Mesothelial cell of epicardium (in vitro differentiated cells): ENCODE measurements at regions not wholly inside any gene's neighbourhood (a gene's known extent, or its start where the extent isn't known, plus 50 kb on each side); places are given as distances from the start of the nearest gene placed in this dataset.

Source experiments
- DNase-seq, 2 experiments: peaks; one replicate each; pipeline ENCODE4 v3.0.0; 2021; ENCODE audit warnings: low spot score in 2 of 2; ENCODE audit not compliant: unreplicated experiment in 2 of 2
- H3K27ac Mint-ChIP-seq: 2 replicates; pipeline ENCODE4 v1.8.0; 2021; ENCODE audit warnings: mixed read lengths
- H3K27me3 Mint-ChIP-seq: 2 replicates; pipeline ENCODE4 v1.8.0; 2021; ENCODE audit warnings: low read depth, mixed read lengths
- H3K36me3 Mint-ChIP-seq: 2 replicates; pipeline ENCODE4 v1.8.0; 2021; ENCODE audit warnings: mixed read lengths
- H3K4me1 Mint-ChIP-seq: 2 replicates; pipeline ENCODE4 v1.8.0; 2021; ENCODE audit warnings: mixed read lengths
- H3K4me3 Mint-ChIP-seq: 2 replicates; pipeline ENCODE4 v1.8.0; 2021; ENCODE audit warnings: mild to moderate bottlenecking, moderate library complexity, mixed read lengths
- H3K9me3 Mint-ChIP-seq: 2 replicates; pipeline ENCODE4 v1.8.0; 2021; ENCODE audit warnings: mixed read lengths
- TF ChIP-seq, protein P1 (sequence below): fragments of 200-600 bp; sonication (generic); IDR thresholded peaks from one replicate; pipeline ENCODE4 v1.5.0; 2021; ENCODE audit warnings: antibody characterized with exemption; ENCODE audit not compliant: unreplicated experiment

DNA sequence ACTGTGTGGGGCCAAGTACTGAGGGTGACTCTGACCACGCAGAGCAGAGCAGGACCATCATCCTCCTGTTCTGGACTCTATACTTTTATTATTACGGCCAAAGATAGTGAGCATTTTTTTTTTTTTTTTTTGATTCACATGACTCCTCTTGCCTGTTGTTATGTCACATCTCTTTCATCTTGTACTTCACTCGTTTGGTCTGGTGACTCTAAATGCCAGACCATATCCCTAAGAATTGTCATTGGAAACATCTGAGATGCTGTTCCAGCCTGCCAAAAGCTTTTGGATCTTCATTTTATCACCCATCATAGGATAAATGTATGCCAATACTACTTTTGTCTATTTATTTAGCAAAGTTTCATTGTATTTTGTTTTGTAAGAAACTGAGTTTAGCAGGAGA, 168.2 kb upstream of the RAI14 start:
- H3K27ac Mint-ChIP-seq: peak overlapping the region; percentile 19
- no peak for DNase-seq

DNA sequence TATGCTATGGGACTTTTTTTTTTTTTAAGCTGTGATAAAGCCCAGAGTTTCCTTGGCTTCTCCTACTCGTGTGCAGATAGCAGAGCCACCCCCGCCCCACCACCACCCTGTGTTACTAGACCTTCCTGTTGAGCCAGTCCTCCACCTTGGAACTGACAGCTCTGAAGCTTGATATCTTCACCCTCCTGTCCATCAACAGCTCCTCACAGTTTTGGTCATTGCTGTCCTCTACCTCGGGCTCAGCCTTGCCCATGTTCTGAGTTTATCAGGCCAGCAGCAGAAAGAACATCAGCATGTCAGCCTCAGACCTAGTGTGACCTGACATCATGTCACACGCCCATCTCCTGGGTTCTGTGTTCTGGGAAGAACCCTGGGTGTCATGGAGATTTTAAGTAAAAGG, 167.1 kb upstream of the RAI14 start:
- Mint-ChIP-seq H3K36me3 (no peaks in the 10 kb centered on the region), H3K4me1 (peaks cover 48% of the 10 kb centered on the region), H3K27me3 (no peaks in the 10 kb centered on the region), H3K27ac (peak overlapping the region; percentile 14), H3K4me3 (no peak overlapping the region), H3K9me3 (peaks cover 2% of the 10 kb centered on the region)
- DNase-seq: no peak
- TF ChIP-seq, protein P1, sequence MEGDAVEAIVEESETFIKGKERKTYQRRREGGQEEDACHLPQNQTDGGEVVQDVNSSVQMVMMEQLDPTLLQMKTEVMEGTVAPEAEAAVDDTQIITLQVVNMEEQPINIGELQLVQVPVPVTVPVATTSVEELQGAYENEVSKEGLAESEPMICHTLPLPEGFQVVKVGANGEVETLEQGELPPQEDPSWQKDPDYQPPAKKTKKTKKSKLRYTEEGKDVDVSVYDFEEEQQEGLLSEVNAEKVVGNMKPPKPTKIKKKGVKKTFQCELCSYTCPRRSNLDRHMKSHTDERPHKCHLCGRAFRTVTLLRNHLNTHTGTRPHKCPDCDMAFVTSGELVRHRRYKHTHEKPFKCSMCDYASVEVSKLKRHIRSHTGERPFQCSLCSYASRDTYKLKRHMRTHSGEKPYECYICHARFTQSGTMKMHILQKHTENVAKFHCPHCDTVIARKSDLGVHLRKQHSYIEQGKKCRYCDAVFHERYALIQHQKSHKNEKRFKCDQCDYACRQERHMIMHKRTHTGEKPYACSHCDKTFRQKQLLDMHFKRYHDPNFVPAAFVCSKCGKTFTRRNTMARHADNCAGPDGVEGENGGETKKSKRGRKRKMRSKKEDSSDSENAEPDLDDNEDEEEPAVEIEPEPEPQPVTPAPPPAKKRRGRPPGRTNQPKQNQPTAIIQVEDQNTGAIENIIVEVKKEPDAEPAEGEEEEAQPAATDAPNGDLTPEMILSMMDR: no peak

More for the DNA sequence above, 168.2 kb upstream of the RAI14 start:
- peaks cover 47% of the 10 kb centered on the region for H3K4me1 Mint-ChIP-seq
- no peaks in the 10 kb centered on the region for H3K9me3 Mint-ChIP-seq
- H3K36me3 Mint-ChIP-seq: no peaks in the 10 kb centered on the region
- H3K4me3 Mint-ChIP-seq: no peak overlapping the region
- H3K27me3 Mint-ChIP-seq: no peaks in the 10 kb centered on the region
- TF ChIP-seq, protein P1: no peak

DNA sequence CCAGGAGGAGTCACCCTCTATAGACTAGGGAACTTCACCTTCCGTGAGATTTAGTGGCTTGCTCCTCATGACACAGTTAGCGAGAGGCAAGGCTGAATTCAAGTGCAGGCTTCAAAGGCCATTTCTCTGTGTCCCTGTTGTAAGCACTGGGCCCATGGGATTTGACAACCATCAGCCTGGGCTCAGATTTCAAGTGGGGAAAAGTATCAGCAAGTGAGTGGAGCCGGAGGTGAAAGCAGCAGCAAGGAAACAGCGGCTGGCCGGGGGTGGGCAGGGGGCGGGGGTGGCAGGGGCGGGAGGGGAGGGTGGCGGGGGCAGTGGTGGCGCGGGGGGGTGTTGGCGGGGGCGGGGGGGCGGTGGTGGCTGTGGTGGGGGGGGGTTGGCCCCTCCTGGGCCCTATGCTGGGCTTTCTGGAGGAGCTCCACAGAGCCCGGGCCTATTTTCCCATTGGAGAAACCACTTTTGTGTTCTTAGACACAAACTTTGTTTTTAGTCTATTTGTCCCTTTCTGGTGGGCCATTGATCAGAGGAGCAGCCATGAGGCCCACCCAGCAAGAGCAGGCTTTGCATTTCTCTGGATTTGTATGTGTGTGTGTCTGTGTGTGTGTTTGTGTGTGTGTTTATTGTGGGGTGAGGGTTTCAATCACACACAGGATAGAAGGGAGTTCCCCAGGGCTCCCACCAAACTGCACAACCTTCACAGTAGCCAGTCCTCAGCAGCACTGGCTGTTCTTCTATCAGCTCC, 165.4 kb upstream of the RAI14 start:
- Mint-ChIP-seq H3K27ac (peak overlapping the region; percentile 96), H3K27me3 (no peaks in the 10 kb centered on the region), H3K4me1 (peaks cover 63% of the 10 kb centered on the region), H3K4me3 (peak overlapping the region; percentile 16), H3K36me3 (no peaks in the 10 kb centered on the region), H3K9me3 (peaks cover 4% of the 10 kb centered on the region)
- TF ChIP-seq, protein P1: no peak
- DNase-seq: no peak

DNA sequence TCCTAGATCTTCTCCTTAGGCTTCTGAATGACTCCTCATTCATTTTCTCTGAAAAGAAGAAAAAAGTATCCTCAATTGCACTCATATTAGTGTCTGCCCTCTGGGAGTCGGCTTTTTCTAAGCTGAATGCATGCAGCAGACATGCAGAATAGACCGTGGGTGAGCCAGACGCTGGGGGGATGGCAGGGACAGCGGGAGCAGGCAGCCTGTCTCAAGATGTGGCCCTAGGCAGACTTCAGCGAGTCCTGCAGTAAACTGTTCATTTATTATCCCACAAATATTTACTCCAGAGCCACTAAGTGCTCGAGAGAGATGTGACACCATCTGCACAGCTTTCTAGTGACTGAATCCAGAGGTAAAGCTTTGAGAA, 164.9 kb upstream of the RAI14 start:
- Mint-ChIP-seq H3K4me1 (peaks cover 65% of the 10 kb centered on the region), H3K36me3 (no peaks in the 10 kb centered on the region), H3K27me3 (no peaks in the 10 kb centered on the region), H3K9me3 (peaks cover 4% of the 10 kb centered on the region), H3K27ac (peak overlapping the region; percentile 95), H3K4me3 (no peak overlapping the region)
- no peak for DNase-seq
- TF ChIP-seq, protein P1: no peak

DNA sequence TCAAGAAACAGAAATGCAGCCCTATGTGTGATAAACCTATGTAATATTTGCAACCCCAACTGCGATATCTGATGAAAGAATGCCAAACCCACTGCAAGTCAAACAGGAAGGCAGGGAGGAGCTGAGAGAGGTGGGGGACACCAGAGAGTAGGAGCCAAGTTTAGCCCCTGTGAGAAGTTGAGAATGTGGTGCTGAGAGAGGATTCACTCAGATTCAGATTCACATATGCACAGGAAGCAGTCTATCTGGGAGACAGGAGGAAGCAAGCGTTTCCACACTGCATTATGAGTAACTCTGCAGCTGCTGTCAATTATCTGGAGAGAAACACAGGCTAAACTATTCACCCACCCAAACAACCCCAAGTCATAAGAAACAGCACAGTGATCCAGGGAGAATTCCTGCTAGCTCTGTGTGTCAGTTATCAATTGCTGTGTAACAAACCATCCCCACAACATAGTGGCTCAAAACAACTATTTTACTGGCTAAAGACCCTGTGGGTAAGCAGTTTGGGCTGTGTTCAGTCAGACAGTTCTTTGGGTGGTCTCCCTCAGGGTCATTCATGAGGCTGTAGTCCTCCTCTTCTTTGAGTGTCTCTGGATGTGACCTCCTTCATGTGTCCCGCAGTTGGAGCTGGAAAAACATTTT, 161.9 kb upstream of the RAI14 start:
- Mint-ChIP-seq H3K27ac (peak overlapping the region; percentile 95), H3K36me3 (no peaks in the 10 kb centered on the region), H3K27me3 (no peaks in the 10 kb centered on the region), H3K4me1 (peaks cover 67% of the 10 kb centered on the region), H3K9me3 (peaks cover 4% of the 10 kb centered on the region), H3K4me3 (no peak overlapping the region)
- TF ChIP-seq, protein P1: no peak
- no peak for DNase-seq
